AG09319 (cell line): ENCODE measurements at regions not wholly inside any gene's neighbourhood (a gene's known extent, or its start where the extent isn't known, plus 50 kb on each side); places are given as distances from the start of the nearest gene placed in this dataset.
"Not testable (repeated sequence)": the region's sequence is repeated elsewhere in the genome, so short reads cannot be mapped to it uniquely, and the experiment has no call there.

Experiments
- DNase-seq: peaks from one replicate; pipeline ENCODE4 v3.0.0-alpha.2; 2010; ENCODE audit warnings: low read depth; ENCODE audit errors: extremely low read depth
- CTCF ChIP-seq: IDR thresholded peaks from 2 replicates; pipeline ENCODE4 v1.5.1; 2011; ENCODE audit warnings: low read depth, mild to moderate bottlenecking, inconsistent platforms, low read length, moderate library complexity

- DNase-seq: no peak
- no peak for TF ChIP-seq CTCF
Observed at GRCh38 chr2:126952216-126952615, 53.5 kb downstream of the TEX51 start.

GRCh38 chr2:126953483-126953882 is 54.8 kb downstream of the TEX51 start:
- no peak for TF ChIP-seq CTCF
- DNase-seq: no peak

- TF ChIP-seq CTCF: no peak
Observed at GRCh38 chr2:126954831-126955230, 56.1 kb downstream of the TEX51 start.

GRCh38 chr2:126956773-126957172 is 58.1 kb downstream of the TEX51 start:
- not testable (repeated sequence) for DNase-seq

More at GRCh38 chr2:126954831-126955230, 56.1 kb downstream of the TEX51 start:
- DNase-seq: no peak

- no peak for DNase-seq
- no peak for TF ChIP-seq CTCF
Observed at GRCh38 chr2:126963390-126963789, 64.7 kb downstream of the TEX51 start.

GRCh38 chr2:126966601-126967000 is 67.9 kb downstream of the TEX51 start:
- no peak for DNase-seq
- TF ChIP-seq CTCF: no peak

GRCh38 chr2:126970583-126970982 is 71.9 kb downstream of the TEX51 start:
- no peak for TF ChIP-seq CTCF
- DNase-seq: no peak

- no peak for TF ChIP-seq CTCF
- DNase-seq: no peak
Observed at GRCh38 chr2:126971162-126971480, 72.4 kb downstream of the TEX51 start.
